Adrenal gland (tissue), 9 donors: ENCODE measurements at regions not wholly inside any gene's neighbourhood (a gene's known extent, or its start where the extent isn't known, plus 50 kb on each side); places are given as distances from the start of the nearest gene placed in this dataset.

Source experiments
- DNase-seq, 7 donors: peaks; one replicate each; pipeline ENCODE4 v3.0.0-alpha.2; 2019 to 2020
- H3K27ac ChIP-seq, 5 donors: fragments of 200-600 bp; sonication (generic) in 4 of 5; 1 replicate in 3 of 5; 2 replicates in 2 of 5; pipeline versions ENCODE4 v1.5.1 to v1.8.0; 2016 to 2020; ENCODE audit warnings: mild to moderate bottlenecking in 1 of 5
- H3K27me3 ChIP-seq: fragments of 200-600 bp; 2 replicates; pipeline ENCODE4 v1.8.0; 2021
- H3K36me3 ChIP-seq, 2 donors: fragments of 200-600 bp; replicated peaks in 1 of 2; 1 replicate in 1 of 2; 2 replicates in 1 of 2; pipeline versions ENCODE4 v1.5.1 to v1.8.0; 2018 to 2022
- H3K4me1 ChIP-seq, 2 donors: fragments of 200-600 bp; replicated peaks in 1 of 2; 1 replicate in 1 of 2; 2 replicates in 1 of 2; pipeline versions ENCODE4 v1.5.1 to v1.8.0; 2018 to 2021
- H3K4me3 ChIP-seq, 4 donors: fragments of 200-600 bp; sonication (generic) in 3 of 4; one replicate each; pipeline ENCODE4 v1.5.1; 2016 to 2018
- H3K9me3 ChIP-seq, 3 donors: fragments of 200-600 bp; sonication (generic) in 1 of 3; replicated peaks in 1 of 3; 1 replicate in 2 of 3; 2 replicates in 1 of 3; pipeline versions ENCODE4 v1.5.1 to v1.8.0; 2016 to 2021
- POLR2A ChIP-seq, 2 donors: fragments of 450-650 bp; IDR thresholded peaks; one replicate each; pipeline ENCODE4 v1.6.1; 2017; ENCODE audit warnings: antibody characterized with exemption in 2 of 2, mild to moderate bottlenecking in 2 of 2, moderate library complexity in 1 of 2
- WGBS, 4 donors: extraction: QIAGEN DNeasy Blood & Tissue Kit in 2 of 4; methylation state at CpG; one replicate each; pipeline versions ENCODE4 v1.1.5 to v1.1.7; 2013 to 2017; 5-methylcytosine and 5-hydroxymethylcytosine counted together
- intact Hi-C, 2 donors: fragments of 100-400 bp; cut with DNase I; formaldehyde crosslinking; loops; one replicate each; pipeline versions ENCODE4 v1.14.1 to v1.15.0; 2022 to 2023
- TF ChIP-seq, protein P1 (sequence below), 6 experiments: fragments of 450-650 bp in 4 of 6; fragments of 200-600 bp in 2 of 6; sonication (generic) in 1 of 6; IDR thresholded peaks; 1 replicate in 5 of 6; 2 replicates in 1 of 6; pipeline versions ENCODE4 v1.5.1 to v1.8.0; 2016 to 2021; ENCODE audit warnings: antibody characterized with exemption in 6 of 6, mild to moderate bottlenecking in 2 of 6, moderate library complexity in 1 of 6
- donor health status: healthy with polysubstance abuse.
- donor health status: Bipolar disorder and iron deficiency.
- donor health status: DM: yes; HTN: yes; CAD: no.
- donor health status: DM: no; HTN: no; CAD: no.
- donor health status: DM: no; HTN: no; CAD: no.

DNA sequence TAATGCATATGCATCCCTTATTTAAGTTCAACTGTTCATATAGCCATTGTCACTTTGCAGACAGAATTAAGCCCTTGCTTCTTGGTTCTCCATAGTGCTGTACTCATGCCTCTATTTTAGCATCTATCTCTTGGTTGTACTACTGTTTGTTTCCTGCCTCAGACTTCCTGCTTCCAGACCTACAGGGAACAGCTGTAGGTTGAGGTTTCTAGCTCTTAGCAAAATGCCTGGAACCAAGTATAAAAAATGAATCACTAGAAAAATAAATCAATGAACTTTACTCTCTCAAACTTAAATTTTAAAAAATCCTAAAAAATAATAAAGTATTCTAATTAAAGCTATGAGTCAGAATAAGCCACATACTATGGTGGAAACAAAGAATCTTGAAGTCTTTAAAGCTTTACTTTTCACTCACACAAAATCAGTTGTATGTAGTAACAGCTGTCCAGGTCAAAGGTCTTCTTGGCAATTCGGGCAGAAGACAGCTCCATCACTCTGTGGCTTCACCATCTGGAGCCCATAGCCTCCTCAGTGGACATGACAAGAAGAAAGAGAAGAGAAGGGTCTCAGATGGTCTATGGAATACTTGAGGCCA, 1228.1 kb upstream of the GYPC start:
- H3K4me1 ChIP-seq: no peaks in the 10 kb centered on the region
- DNase-seq: no peak
- no peak overlapping the region for H3K27ac ChIP-seq
- WGBS, 4 donors: 6 to 29% (median 18%) methylated on average over 1 of the region's 1 CpG
- H3K9me3 ChIP-seq: no peaks in the 10 kb centered on the region
- H3K27me3 ChIP-seq: no peaks in the 10 kb centered on the region
- TF ChIP-seq POLR2A (IDR thresholded peaks at IDR 0.05): no peak
- TF ChIP-seq, protein P1, sequence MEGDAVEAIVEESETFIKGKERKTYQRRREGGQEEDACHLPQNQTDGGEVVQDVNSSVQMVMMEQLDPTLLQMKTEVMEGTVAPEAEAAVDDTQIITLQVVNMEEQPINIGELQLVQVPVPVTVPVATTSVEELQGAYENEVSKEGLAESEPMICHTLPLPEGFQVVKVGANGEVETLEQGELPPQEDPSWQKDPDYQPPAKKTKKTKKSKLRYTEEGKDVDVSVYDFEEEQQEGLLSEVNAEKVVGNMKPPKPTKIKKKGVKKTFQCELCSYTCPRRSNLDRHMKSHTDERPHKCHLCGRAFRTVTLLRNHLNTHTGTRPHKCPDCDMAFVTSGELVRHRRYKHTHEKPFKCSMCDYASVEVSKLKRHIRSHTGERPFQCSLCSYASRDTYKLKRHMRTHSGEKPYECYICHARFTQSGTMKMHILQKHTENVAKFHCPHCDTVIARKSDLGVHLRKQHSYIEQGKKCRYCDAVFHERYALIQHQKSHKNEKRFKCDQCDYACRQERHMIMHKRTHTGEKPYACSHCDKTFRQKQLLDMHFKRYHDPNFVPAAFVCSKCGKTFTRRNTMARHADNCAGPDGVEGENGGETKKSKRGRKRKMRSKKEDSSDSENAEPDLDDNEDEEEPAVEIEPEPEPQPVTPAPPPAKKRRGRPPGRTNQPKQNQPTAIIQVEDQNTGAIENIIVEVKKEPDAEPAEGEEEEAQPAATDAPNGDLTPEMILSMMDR (IDR thresholded peaks at IDR 0.05): no peak
- no peaks in the 10 kb centered on the region for H3K36me3 ChIP-seq
- intact Hi-C loops: no loop called here
- H3K4me3 ChIP-seq: no peak overlapping the region

DNA sequence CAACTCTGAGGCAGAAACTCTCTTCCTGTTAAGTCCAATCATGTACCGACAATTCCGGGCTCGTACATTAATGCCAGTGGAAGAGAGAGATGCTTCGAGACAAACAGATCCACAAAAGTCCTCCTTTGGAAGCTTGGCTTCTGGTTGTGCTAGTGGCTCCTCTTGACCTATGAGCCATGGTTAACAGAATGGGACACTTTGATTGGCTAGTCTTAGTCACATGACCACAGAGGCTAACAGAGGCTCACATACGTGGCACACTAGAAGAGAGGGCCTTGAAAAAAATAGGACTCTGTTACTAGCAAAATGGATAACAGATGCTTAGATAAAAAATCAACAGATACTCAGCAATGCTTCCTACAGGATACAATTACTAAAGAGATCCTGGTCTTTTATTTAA, 1211.9 kb upstream of the GYPC start:
- intact Hi-C loops: no loop called here

DNA sequence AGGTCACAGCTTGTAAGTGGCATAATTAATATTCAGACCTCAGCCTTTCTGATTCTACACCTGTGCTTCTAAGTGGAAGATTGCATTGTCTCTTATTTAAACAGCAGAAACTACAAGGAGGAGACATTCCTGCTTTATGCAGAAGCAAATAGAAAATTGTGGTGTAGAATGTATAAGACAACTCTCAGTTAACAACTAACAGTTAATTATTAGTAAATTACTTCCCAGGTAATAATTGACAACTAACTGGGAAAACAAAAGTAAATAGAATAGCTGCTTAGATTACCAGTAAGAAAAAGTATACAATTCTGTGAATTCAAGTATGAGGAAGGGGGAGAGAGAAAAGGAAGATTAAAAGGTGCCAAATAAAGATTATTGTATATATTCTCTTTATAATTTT, 1210.5 kb upstream of the GYPC start:
- Histone ChIP-seq H3K36me3 (no peaks in the 10 kb centered on the region), H3K9me3 (no peaks in the 10 kb centered on the region), H3K4me3 (no peak overlapping the region), H3K27ac (no peak overlapping the region), H3K27me3 (no peaks in the 10 kb centered on the region), H3K4me1 (no peaks in the 10 kb centered on the region)
- intact Hi-C loops: no loop called here
- DNase-seq: no peak
- TF ChIP-seq, protein P1 (IDR thresholded peaks at IDR 0.05): no peak
- no peak for TF ChIP-seq POLR2A (IDR thresholded peaks at IDR 0.05)

More for the DNA sequence above, 1211.9 kb upstream of the GYPC start:
- Histone ChIP-seq H3K4me1 (no peaks in the 10 kb centered on the region), H3K27me3 (no peaks in the 10 kb centered on the region), H3K27ac (no peak overlapping the region), H3K4me3 (no peak overlapping the region), H3K36me3 (no peaks in the 10 kb centered on the region), H3K9me3 (no peaks in the 10 kb centered on the region)
- no peak for TF ChIP-seq POLR2A (IDR thresholded peaks at IDR 0.05)
- TF ChIP-seq, protein P1 (IDR thresholded peaks at IDR 0.05): no peak
- 68 to 81% (median 78%) methylated on average over 5 of the region's 5 CpGs for WGBS, 4 donors
- DNase-seq: no peak

DNA sequence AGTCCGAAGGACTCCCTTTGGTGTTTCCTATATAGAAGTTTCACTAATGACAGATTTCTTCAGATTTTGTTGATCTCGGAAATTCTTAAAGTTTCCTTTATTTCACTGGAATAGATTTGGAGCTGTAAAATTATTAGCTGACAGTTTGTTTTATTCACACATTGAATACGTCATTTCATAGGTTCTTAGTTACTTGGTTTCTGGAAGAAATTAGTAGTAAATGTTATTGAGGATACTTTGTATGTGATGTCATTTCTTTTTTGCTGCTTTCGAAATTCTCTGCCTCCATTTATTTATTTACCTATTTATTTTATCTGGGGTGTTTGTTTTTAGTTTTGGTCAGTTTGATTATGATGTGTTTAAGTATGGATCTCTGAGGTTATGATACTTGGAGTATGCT, 1205.9 kb upstream of the GYPC start:
- Histone ChIP-seq H3K27ac (no peak overlapping the region), H3K4me1 (no peaks in the 10 kb centered on the region), H3K27me3 (no peaks in the 10 kb centered on the region), H3K9me3 (no peaks in the 10 kb centered on the region), H3K4me3 (no peak overlapping the region), H3K36me3 (no peaks in the 10 kb centered on the region)
- 75 to 81% (median 78%) methylated on average over 4 of the region's 4 CpGs for WGBS, 4 donors
- DNase-seq: no peak
- intact Hi-C loops: no loop called here
- no peak for TF ChIP-seq POLR2A (IDR thresholded peaks at IDR 0.05)
- TF ChIP-seq, protein P1 (IDR thresholded peaks at IDR 0.05): no peak
